ENCODE measurements at regions not wholly inside any gene's neighbourhood (a gene's known extent, or its start where the extent isn't known, plus 50 kb on each side); places are given as distances from the start of the nearest gene placed in this dataset.

GRCh38 chr12:131346555-131347344, 364.1 kb upstream of the SFSWAP start:
- no peak overlapping the region for H3K4me3 ChIP-seq
- TF ChIP-seq POLR2A (IDR thresholded peaks at IDR 0.05) (no peak), CTCF (IDR thresholded peaks at IDR 0.05) (no peak)
- H3K27ac ChIP-seq: no peak overlapping the region
- no peak for DNase-seq
- H3K4me1 ChIP-seq: no peaks in the 10 kb centered on the region
- no peaks in the 10 kb centered on the region for H3K36me3 ChIP-seq
- H3K27me3 ChIP-seq: no peaks in the 10 kb centered on the region
- no peaks in the 10 kb centered on the region for H3K9me3 ChIP-seq

- DNase-seq: no peak
- no peaks in the 10 kb centered on the region for H3K9me3 ChIP-seq
- H3K4me1 ChIP-seq: no peaks in the 10 kb centered on the region
- no peak overlapping the region for H3K27ac ChIP-seq
- H3K36me3 ChIP-seq: no peaks in the 10 kb centered on the region
- no peak overlapping the region for H3K4me3 ChIP-seq
- TF ChIP-seq CTCF (IDR thresholded peaks at IDR 0.05) (no peak), POLR2A (IDR thresholded peaks at IDR 0.05) (no peak)
- no peaks in the 10 kb centered on the region for H3K27me3 ChIP-seq
Observed at GRCh38 chr12:131347345-131347714, 363.6 kb upstream of the SFSWAP start.

- Histone ChIP-seq H3K27me3 (no peaks in the 10 kb centered on the region), H3K27ac (no peak overlapping the region), H3K9me3 (no peaks in the 10 kb centered on the region), H3K36me3 (no peaks in the 10 kb centered on the region), H3K4me3 (no peak overlapping the region), H3K4me1 (no peaks in the 10 kb centered on the region)
- TF ChIP-seq POLR2A (IDR thresholded peaks at IDR 0.05): no peak
- TF ChIP-seq CTCF (IDR thresholded peaks at IDR 0.05): no peak
- DNase-seq: no peak
Observed at GRCh38 chr12:131347732-131348131, 363.2 kb upstream of the SFSWAP start.

GRCh38 chr12:131348231-131348630, 362.7 kb upstream of the SFSWAP start:
- no peak overlapping the region for H3K4me3 ChIP-seq
- H3K9me3 ChIP-seq: no peaks in the 10 kb centered on the region
- TF ChIP-seq CTCF (IDR thresholded peaks at IDR 0.05) (no peak), POLR2A (IDR thresholded peaks at IDR 0.05) (no peak)
- DNase-seq: no peak
- H3K4me1 ChIP-seq: no peaks in the 10 kb centered on the region
- no peak overlapping the region for H3K27ac ChIP-seq
- no peaks in the 10 kb centered on the region for H3K27me3 ChIP-seq
- H3K36me3 ChIP-seq: no peaks in the 10 kb centered on the region

GRCh38 chr12:131348646-131349045, 362.2 kb upstream of the SFSWAP start:
- TF ChIP-seq CTCF (IDR thresholded peaks at IDR 0.05) (no peak), POLR2A (IDR thresholded peaks at IDR 0.05) (no peak)
- H3K4me3 ChIP-seq: no peak overlapping the region

More at GRCh38 chr12:131348646-131349045, 362.2 kb upstream of the SFSWAP start:
- DNase-seq: no peak
- Histone ChIP-seq H3K27me3 (no peaks in the 10 kb centered on the region), H3K4me1 (no peaks in the 10 kb centered on the region), H3K36me3 (no peaks in the 10 kb centered on the region), H3K27ac (no peak overlapping the region), H3K9me3 (no peaks in the 10 kb centered on the region)
